Stomach (tissue), 4 donors: ENCODE measurements at regions not wholly inside any gene's neighbourhood (a gene's known extent, or its start where the extent isn't known, plus 50 kb on each side); places are given as distances from the start of the nearest gene placed in this dataset.

Source experiments
- CTCF ChIP-seq, 7 experiments: fragments of 450-650 bp in 4 of 7; fragments of 200-600 bp in 3 of 7; sonication (generic) in 3 of 7; IDR thresholded peaks; one replicate each; pipeline ENCODE4 v1.5.1; 2016 to 2019; ENCODE audit warnings: antibody characterized with exemption in 7 of 7, control low read depth in 2 of 7, mild to moderate bottlenecking in 1 of 7
- POLR2A ChIP-seq, 4 donors: fragments of 450-650 bp; IDR thresholded peaks; one replicate each; pipeline ENCODE4 v1.6.1; 2016; ENCODE audit warnings: antibody characterized with exemption in 4 of 4, control low read depth in 2 of 4, mild to moderate bottlenecking in 1 of 4, moderate library complexity in 1 of 4

- TF ChIP-seq CTCF (IDR thresholded peaks at IDR 0.05) (no peak), POLR2A (IDR thresholded peaks at IDR 0.05) (no peak)
Observed at GRCh38 chr5:93071710-93072109, 509.3 kb downstream of the NR2F1-AS1 start.
